ENCODE measurements at regions not wholly inside any gene's neighbourhood (a gene's known extent, or its start where the extent isn't known, plus 50 kb on each side); places are given as distances from the start of the nearest gene placed in this dataset.

DNA sequence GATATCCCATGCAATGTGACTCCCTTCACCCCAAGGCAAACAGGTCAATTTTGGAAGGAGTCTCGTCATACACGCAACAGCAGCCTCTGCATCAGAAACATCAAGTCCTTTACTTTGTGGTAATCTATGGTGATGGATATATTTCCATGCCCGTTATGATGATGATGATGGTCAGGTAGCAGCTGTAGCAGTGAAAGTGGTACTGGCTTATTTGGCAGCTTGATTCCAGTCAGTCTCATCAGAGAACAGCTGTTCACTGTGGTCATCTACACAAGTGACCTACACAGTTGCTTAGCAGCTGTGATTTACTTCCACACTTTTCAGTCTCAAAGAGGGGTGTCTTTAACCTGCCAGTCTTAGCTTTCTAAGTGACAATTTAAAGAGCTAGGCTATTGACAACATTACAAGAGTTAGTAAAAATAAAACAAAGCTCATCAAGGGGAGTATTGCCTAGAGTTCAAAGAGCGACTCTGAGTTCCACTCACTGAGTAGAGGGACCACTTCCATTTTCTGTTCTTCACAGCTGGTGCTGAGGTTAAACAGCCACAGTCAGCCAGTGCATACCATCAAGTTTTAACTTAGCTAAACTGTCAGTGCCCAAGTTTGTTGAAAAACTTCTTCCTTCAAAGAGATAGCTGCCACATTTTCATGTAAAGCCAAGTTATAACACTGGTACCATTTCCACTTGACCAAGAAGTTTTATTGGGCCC lies 587.4 kb upstream of the KCNMB2 start:
- TF ChIP-seq, protein P1, sequence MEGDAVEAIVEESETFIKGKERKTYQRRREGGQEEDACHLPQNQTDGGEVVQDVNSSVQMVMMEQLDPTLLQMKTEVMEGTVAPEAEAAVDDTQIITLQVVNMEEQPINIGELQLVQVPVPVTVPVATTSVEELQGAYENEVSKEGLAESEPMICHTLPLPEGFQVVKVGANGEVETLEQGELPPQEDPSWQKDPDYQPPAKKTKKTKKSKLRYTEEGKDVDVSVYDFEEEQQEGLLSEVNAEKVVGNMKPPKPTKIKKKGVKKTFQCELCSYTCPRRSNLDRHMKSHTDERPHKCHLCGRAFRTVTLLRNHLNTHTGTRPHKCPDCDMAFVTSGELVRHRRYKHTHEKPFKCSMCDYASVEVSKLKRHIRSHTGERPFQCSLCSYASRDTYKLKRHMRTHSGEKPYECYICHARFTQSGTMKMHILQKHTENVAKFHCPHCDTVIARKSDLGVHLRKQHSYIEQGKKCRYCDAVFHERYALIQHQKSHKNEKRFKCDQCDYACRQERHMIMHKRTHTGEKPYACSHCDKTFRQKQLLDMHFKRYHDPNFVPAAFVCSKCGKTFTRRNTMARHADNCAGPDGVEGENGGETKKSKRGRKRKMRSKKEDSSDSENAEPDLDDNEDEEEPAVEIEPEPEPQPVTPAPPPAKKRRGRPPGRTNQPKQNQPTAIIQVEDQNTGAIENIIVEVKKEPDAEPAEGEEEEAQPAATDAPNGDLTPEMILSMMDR (IDR thresholded peaks at IDR 0.05): no peak
- TF ChIP-seq EZH2 (IDR thresholded peaks at IDR 0.05; ENCODE audit: borderline replicate concordance, insufficient read depth, low read depth, low read length, poor library complexity, severe bottlenecking): no peak
